HL-60 (cell line): ENCODE measurements at regions not wholly inside any gene's neighbourhood (a gene's known extent, or its start where the extent isn't known, plus 50 kb on each side); places are given as distances from the start of the nearest gene placed in this dataset.

Source experiments
- POLR2AphosphoS5 ChIP-seq: IDR thresholded peaks from 2 replicates; pipeline ENCODE4 v1.6.1; 2012; ENCODE audit warnings: low read depth
- SPI1 ChIP-seq: IDR thresholded peaks from 2 replicates; pipeline ENCODE4 v1.6.1; 2012; ENCODE audit warnings: low read depth, mild to moderate bottlenecking, borderline replicate concordance
- TF ChIP-seq, protein P1 (sequence below): IDR thresholded peaks from one replicate; pipeline ENCODE4 v1.5.1; 2011; ENCODE audit warnings: low read length, control low read depth, inconsistent platforms; ENCODE audit not compliant: insufficient read depth
- TF ChIP-seq, protein P2 (sequence below): IDR thresholded peaks from 2 replicates; pipeline ENCODE4 v1.6.1; 2012; ENCODE audit warnings: low read depth; ENCODE audit not compliant: insufficient replicate concordance

DNA sequence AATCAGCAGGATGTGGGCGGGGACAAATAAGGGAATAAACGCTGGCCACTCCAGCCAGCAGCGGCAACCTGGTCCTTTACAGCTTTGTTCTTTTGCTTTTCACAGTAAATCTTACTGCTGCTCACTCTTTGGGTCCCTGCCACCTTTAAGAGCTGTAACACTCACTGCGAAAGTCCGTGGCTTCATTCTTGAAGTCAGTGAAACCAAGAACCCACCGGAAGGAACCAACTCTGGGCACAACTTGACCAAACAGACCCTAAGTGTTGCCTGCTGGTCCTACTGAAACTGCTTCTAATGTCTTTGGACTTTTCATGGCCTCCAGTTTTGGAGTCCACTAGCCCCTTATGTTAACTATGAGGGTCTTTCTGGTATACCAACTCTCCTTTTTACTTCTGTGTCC is 566.2 kb upstream of the IGFBP7 start:
- TF ChIP-seq, protein P1, sequence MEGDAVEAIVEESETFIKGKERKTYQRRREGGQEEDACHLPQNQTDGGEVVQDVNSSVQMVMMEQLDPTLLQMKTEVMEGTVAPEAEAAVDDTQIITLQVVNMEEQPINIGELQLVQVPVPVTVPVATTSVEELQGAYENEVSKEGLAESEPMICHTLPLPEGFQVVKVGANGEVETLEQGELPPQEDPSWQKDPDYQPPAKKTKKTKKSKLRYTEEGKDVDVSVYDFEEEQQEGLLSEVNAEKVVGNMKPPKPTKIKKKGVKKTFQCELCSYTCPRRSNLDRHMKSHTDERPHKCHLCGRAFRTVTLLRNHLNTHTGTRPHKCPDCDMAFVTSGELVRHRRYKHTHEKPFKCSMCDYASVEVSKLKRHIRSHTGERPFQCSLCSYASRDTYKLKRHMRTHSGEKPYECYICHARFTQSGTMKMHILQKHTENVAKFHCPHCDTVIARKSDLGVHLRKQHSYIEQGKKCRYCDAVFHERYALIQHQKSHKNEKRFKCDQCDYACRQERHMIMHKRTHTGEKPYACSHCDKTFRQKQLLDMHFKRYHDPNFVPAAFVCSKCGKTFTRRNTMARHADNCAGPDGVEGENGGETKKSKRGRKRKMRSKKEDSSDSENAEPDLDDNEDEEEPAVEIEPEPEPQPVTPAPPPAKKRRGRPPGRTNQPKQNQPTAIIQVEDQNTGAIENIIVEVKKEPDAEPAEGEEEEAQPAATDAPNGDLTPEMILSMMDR: no peak
- TF ChIP-seq SPI1: no peak
- TF ChIP-seq POLR2AphosphoS5: no peak
- TF ChIP-seq, protein P2, sequence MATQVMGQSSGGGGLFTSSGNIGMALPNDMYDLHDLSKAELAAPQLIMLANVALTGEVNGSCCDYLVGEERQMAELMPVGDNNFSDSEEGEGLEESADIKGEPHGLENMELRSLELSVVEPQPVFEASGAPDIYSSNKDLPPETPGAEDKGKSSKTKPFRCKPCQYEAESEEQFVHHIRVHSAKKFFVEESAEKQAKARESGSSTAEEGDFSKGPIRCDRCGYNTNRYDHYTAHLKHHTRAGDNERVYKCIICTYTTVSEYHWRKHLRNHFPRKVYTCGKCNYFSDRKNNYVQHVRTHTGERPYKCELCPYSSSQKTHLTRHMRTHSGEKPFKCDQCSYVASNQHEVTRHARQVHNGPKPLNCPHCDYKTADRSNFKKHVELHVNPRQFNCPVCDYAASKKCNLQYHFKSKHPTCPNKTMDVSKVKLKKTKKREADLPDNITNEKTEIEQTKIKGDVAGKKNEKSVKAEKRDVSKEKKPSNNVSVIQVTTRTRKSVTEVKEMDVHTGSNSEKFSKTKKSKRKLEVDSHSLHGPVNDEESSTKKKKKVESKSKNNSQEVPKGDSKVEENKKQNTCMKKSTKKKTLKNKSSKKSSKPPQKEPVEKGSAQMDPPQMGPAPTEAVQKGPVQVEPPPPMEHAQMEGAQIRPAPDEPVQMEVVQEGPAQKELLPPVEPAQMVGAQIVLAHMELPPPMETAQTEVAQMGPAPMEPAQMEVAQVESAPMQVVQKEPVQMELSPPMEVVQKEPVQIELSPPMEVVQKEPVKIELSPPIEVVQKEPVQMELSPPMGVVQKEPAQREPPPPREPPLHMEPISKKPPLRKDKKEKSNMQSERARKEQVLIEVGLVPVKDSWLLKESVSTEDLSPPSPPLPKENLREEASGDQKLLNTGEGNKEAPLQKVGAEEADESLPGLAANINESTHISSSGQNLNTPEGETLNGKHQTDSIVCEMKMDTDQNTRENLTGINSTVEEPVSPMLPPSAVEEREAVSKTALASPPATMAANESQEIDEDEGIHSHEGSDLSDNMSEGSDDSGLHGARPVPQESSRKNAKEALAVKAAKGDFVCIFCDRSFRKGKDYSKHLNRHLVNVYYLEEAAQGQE: no peak
